RWPE1 (cell line): ENCODE measurements at regions not wholly inside any gene's neighbourhood (a gene's known extent, or its start where the extent isn't known, plus 50 kb on each side); places are given as distances from the start of the nearest gene placed in this dataset.

ENCODE experiments used
- CTCF ChIA-PET: fragments of 350-600 bp; sonication (Branson Sonifier 250); formaldehyde crosslinking; extraction: SDS; loops from one replicate; lab custom pipeline; 2021; lab: Yijun Ruan, JAX
- POLR2A ChIA-PET: fragments of 400-600 bp; formaldehyde crosslinking; extraction: SDS; loops from one replicate; lab custom pipeline; 2020; ENCODE audit warnings: antibody characterized with exemption; ENCODE audit not compliant: low non-redundant PET; lab: Yijun Ruan, JAX
- DNase-seq: peaks from one replicate; pipeline ENCODE4 v3.0.0; 2012; ENCODE audit warnings: low spot score
- H3K27ac ChIP-seq: fragments of 450-650 bp; 2 replicates; pipeline ENCODE4 v1.5.1; 2017
- CTCF ChIP-seq: fragments of 450-650 bp; conservative IDR thresholded peaks from 2 replicates; pipeline ENCODE4 v1.5.1; 2017; ENCODE audit warnings: low read depth, mild to moderate bottlenecking

GRCh38 chr11:134577751-134578395 is 165.8 kb upstream of the B3GAT1 start:
- ChIA-PET POLR2A (no interaction called here), CTCF (no interaction called here)
- TF ChIP-seq CTCF, result no peak
- H3K27ac ChIP-seq, result no peak overlapping the region
- no peak for DNase-seq

GRCh38 chr11:134576721-134577171 is 164.7 kb upstream of the B3GAT1 start:
- ChIA-PET POLR2A (no interaction called here), CTCF (interaction anchor here (0.7 kb wide), 1 partner anchor 39 kb away, joined by 3 read pairs; no protein-coding TSS in a partner anchor)
- H3K27ac ChIP-seq, result no peak overlapping the region
- no peak for DNase-seq
- TF ChIP-seq CTCF, result no peak

- ChIA-PET CTCF (interaction anchor here (0.6 to 0.7 kb wide), 3 partner anchors 19 to 54 kb away, joined by 3 read pairs; no protein-coding TSS in a partner anchor), POLR2A (no interaction called here)
- no peak for TF ChIP-seq CTCF
- no peak for DNase-seq
- H3K27ac ChIP-seq, result no peak overlapping the region
Observed at GRCh38 chr11:134576286-134576685, 164.2 kb upstream of the B3GAT1 start.

- POLR2A ChIA-PET, result no interaction called here
- no peak overlapping the region for H3K27ac ChIP-seq
- DNase-seq, result no peak
- CTCF ChIA-PET, result interaction anchor here (0.6 kb wide), 2 partner anchors 18 to 55 kb away, joined by 3 read pairs; no protein-coding TSS in a partner anchor
- TF ChIP-seq CTCF, result no peak
Observed at GRCh38 chr11:134575504-134576230, 163.6 kb upstream of the B3GAT1 start.

- ChIA-PET CTCF (no interaction called here), POLR2A (no interaction called here)
- DNase-seq, result no peak
- no peak overlapping the region for H3K27ac ChIP-seq
- no peak for TF ChIP-seq CTCF
Observed at GRCh38 chr11:134574947-134575346, 162.9 kb upstream of the B3GAT1 start.

GRCh38 chr11:134574425-134574824 is 162.4 kb upstream of the B3GAT1 start:
- ChIA-PET POLR2A (no interaction called here), CTCF (no interaction called here)
- no peak overlapping the region for H3K27ac ChIP-seq
- DNase-seq, result no peak
- TF ChIP-seq CTCF, result no peak
